ENCODE measurements at regions not wholly inside any gene's neighbourhood (a gene's known extent, or its start where the extent isn't known, plus 50 kb on each side); places are given as distances from the start of the nearest gene placed in this dataset.
A peak's percentile ranks its signal among the peaks of the same experiment; 100 is the strongest.
"Not testable (repeated sequence)": the region's sequence is repeated elsewhere in the genome, so short reads cannot be mapped to it uniquely, and the experiment has no call there.

DNA sequence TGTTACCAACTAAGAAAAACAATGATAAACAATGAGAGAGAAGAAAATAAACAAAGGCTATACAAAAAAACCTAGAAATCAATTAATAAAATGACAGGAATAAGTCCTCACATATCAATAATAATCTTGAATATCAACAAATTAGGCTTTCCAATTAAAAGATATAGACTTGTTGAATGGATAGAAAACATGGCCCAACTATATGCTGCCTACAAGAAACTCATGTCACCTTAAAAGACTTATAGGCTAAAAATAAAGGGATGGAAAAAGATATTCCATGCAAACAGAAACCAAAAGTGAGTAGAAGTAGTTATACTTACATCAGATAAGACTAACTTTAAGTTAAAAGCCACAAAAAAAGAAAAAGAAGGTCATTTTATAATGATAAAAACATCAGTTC is 183.9 kb downstream of the MYRFL start:
- Histone ChIP-seq H3K9ac (ENCODE audit: low read depth in 1 of 2, low read length in 2 of 2) (no peak overlapping the region), H3K27ac (ENCODE audit: low read depth, low read length) (no peak overlapping the region), H3K36me3 (ENCODE audit: control insufficient read depth in 1 of 2, insufficient read depth in 2 of 2, low read length in 2 of 2) (no peaks in the 10 kb centered on the region), H3K4me3 (ENCODE audit: low read depth in 1 of 2, low read length in 2 of 2) (no peak overlapping the region), H3K9me3 (ENCODE audit: control insufficient read depth in 1 of 2, low read length in 2 of 2) (peaks cover 4 to 8% of the 10 kb centered on the region in 2 donors), H3K27me3 (ENCODE audit: control insufficient read depth in 1 of 2, insufficient read depth in 2 of 2, low read length in 2 of 2) (no peaks in the 10 kb centered on the region), H3K4me1 (ENCODE audit: control insufficient read depth in 1 of 2, insufficient read depth in 2 of 2, low read length in 2 of 2) (no peaks in the 10 kb centered on the region)

DNA sequence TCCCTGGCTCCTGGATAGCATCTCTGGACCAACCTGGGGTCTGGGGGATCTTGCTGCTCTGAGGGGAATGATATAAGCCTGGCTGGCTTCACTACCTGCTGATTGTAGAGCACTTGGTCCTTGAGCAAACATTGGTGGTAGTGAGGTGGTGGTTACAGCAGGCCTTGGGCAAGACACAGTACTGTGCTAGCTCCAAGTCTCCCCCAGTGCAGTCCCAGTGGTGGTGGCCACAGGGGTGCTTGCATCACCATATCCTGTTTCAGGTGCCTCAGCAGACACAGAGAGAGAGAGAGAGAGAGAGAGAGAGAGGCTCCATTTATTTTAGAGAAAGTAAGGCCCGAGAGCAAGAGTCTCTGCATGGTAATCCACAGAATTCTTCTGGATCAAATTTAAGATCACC is 186.3 kb downstream of the MYRFL start:
- no peak overlapping the region for H3K27ac ChIP-seq (ENCODE audit: low read depth, low read length)
- no peak overlapping the region for H3K9ac ChIP-seq (ENCODE audit: low read depth in 1 of 2, low read length in 2 of 2)
- peaks cover 4 to 8% of the 10 kb centered on the region in 2 donors for H3K9me3 ChIP-seq (ENCODE audit: control insufficient read depth in 1 of 2, low read length in 2 of 2)
- H3K4me3 ChIP-seq (ENCODE audit: low read depth in 1 of 2, low read length in 2 of 2), result no peak overlapping the region
- H3K36me3 ChIP-seq (ENCODE audit: control insufficient read depth in 1 of 2, insufficient read depth in 2 of 2, low read length in 2 of 2), result no peaks in the 10 kb centered on the region
- no peaks in the 10 kb centered on the region for H3K27me3 ChIP-seq (ENCODE audit: control insufficient read depth in 1 of 2, insufficient read depth in 2 of 2, low read length in 2 of 2)
- H3K4me1 ChIP-seq (ENCODE audit: control insufficient read depth in 1 of 2, insufficient read depth in 2 of 2, low read length in 2 of 2), result no peaks in the 10 kb centered on the region

DNA sequence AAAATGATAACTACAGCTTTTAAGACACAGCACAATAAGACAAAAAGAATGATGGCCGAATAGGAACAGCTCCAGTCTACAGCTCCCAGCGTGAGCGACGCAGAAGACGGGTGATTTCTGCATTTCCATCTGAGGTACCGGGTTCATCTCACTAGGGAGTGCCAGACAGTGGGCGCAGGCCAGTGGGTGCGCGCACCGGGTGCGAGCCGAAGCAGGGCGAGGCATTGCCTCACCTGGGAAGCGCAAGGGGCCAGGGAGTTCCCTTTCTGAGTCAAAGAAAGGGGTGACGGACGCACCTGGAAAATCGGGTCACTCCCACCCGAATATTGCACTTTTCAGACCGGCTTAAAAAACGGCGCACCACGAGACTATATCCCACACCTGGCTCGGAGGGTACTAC is 188.0 kb downstream of the MYRFL start:
- H3K27ac ChIP-seq (ENCODE audit: low read depth, low read length); H3K36me3 ChIP-seq (ENCODE audit: control insufficient read depth in 1 of 2, insufficient read depth in 2 of 2, low read length in 2 of 2); H3K9ac ChIP-seq (ENCODE audit: low read depth in 1 of 2, low read length in 2 of 2); H3K27me3 ChIP-seq (ENCODE audit: control insufficient read depth in 1 of 2, insufficient read depth in 2 of 2, low read length in 2 of 2); H3K4me1 ChIP-seq (ENCODE audit: control insufficient read depth in 1 of 2, insufficient read depth in 2 of 2, low read length in 2 of 2); H3K9me3 ChIP-seq (ENCODE audit: control insufficient read depth in 1 of 2, low read length in 2 of 2): not testable (repeated sequence)
- peak overlapping the region in 1 of 2 donors; percentile 45 for H3K4me3 ChIP-seq (ENCODE audit: low read depth in 1 of 2, low read length in 2 of 2)

DNA sequence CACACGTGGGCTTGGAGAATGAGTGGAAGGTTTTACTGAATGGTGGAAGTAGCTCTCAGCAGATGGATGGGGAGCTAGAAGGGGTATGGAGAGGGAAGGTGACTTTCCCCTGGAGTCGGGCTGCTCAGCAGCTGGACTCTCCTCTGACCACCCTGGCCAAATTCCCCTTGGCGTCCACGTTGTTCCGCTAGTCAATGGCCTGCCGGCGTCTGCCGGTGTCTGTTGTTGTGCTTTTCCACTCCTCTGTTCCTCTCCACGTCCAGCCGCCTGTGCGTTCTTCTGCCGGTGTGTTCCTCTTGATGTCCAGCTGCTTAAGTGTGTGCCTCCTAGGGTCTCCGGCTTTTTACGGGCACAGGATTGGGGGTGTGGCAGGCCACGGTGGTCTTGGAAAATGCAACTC is 203.5 kb downstream of the MYRFL start:
- no peak overlapping the region for H3K27ac ChIP-seq (ENCODE audit: low read depth, low read length)
- H3K9me3 ChIP-seq (ENCODE audit: control insufficient read depth in 1 of 2, low read length in 2 of 2), result no peaks in the 10 kb centered on the region
- H3K36me3 ChIP-seq (ENCODE audit: control insufficient read depth in 1 of 2, insufficient read depth in 2 of 2, low read length in 2 of 2), result no peaks in the 10 kb centered on the region
- no peak overlapping the region for H3K4me3 ChIP-seq (ENCODE audit: low read depth in 1 of 2, low read length in 2 of 2)
- no peaks in the 10 kb centered on the region for H3K4me1 ChIP-seq (ENCODE audit: control insufficient read depth in 1 of 2, insufficient read depth in 2 of 2, low read length in 2 of 2)
- H3K9ac ChIP-seq (ENCODE audit: low read depth in 1 of 2, low read length in 2 of 2), result no peak overlapping the region
- no peaks in the 10 kb centered on the region for H3K27me3 ChIP-seq (ENCODE audit: control insufficient read depth in 1 of 2, insufficient read depth in 2 of 2, low read length in 2 of 2)

GRCh38 chr12:70028918-70029317 is 203.9 kb downstream of the MYRFL start:
- H3K36me3 ChIP-seq (ENCODE audit: control insufficient read depth in 1 of 2, insufficient read depth in 2 of 2, low read length in 2 of 2), result no peaks in the 10 kb centered on the region
- no peak overlapping the region for H3K9ac ChIP-seq (ENCODE audit: low read depth in 1 of 2, low read length in 2 of 2)
- H3K9me3 ChIP-seq (ENCODE audit: control insufficient read depth in 1 of 2, low read length in 2 of 2), result no peaks in the 10 kb centered on the region
- no peak overlapping the region for H3K27ac ChIP-seq (ENCODE audit: low read depth, low read length)
- no peaks in the 10 kb centered on the region for H3K27me3 ChIP-seq (ENCODE audit: control insufficient read depth in 1 of 2, insufficient read depth in 2 of 2, low read length in 2 of 2)
- H3K4me1 ChIP-seq (ENCODE audit: control insufficient read depth in 1 of 2, insufficient read depth in 2 of 2, low read length in 2 of 2), result no peaks in the 10 kb centered on the region
- H3K4me3 ChIP-seq (ENCODE audit: low read depth in 1 of 2, low read length in 2 of 2), result no peak overlapping the region

DNA sequence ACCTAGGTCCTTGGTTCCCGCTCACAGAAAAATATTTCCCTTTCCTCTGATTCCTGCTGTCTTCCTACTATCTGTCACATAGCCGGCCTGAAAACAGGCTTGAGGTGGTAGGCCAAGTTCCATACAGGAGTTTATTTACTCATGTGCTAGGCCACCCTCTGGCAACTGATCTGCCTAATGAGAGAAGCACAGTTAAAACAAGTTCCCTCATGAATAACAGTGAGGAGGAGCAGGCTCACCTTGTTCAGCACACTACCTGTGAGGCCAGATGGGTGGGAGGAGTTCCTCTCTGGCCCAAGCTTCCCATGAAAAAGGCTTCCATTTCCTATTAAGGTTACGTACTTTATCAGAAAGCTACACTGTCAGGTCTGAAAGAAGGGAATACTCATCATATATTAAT is 206.0 kb downstream of the MYRFL start:
- Histone ChIP-seq H3K27ac (ENCODE audit: low read depth, low read length) (no peak overlapping the region), H3K36me3 (ENCODE audit: control insufficient read depth in 1 of 2, insufficient read depth in 2 of 2, low read length in 2 of 2) (no peaks in the 10 kb centered on the region)

DNA sequence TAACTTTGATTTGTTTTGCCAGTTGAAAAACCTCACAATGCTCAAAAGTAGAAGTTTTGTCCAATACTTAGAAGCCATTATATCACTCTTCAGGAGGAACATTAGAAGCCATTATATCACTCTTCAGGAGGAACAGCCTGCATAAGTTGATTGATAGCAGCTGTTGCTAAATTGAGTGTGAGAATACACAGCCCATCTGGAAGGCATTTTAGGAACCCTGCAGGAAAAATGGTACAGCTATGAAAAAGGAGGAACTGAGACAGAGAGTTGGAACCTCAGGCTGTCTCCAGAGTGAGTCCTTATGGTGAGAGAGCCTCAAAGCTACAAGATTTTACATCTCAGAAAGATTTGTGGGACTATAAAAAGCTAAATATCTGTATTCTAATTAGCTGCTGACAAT is 207.0 kb downstream of the MYRFL start:
- no peak overlapping the region for H3K27ac ChIP-seq (ENCODE audit: low read depth, low read length)
- H3K36me3 ChIP-seq (ENCODE audit: control insufficient read depth in 1 of 2, insufficient read depth in 2 of 2, low read length in 2 of 2), result no peaks in the 10 kb centered on the region
- no peaks in the 10 kb centered on the region for H3K27me3 ChIP-seq (ENCODE audit: control insufficient read depth in 1 of 2, insufficient read depth in 2 of 2, low read length in 2 of 2)

More for the DNA sequence above, 206.0 kb downstream of the MYRFL start:
- H3K27me3 ChIP-seq (ENCODE audit: control insufficient read depth in 1 of 2, insufficient read depth in 2 of 2, low read length in 2 of 2), result no peaks in the 10 kb centered on the region
- H3K9me3 ChIP-seq (ENCODE audit: control insufficient read depth in 1 of 2, low read length in 2 of 2), result no peaks in the 10 kb centered on the region
- no peak overlapping the region for H3K9ac ChIP-seq (ENCODE audit: low read depth in 1 of 2, low read length in 2 of 2)
- no peak overlapping the region for H3K4me3 ChIP-seq (ENCODE audit: low read depth in 1 of 2, low read length in 2 of 2)
- no peaks in the 10 kb centered on the region for H3K4me1 ChIP-seq (ENCODE audit: control insufficient read depth in 1 of 2, insufficient read depth in 2 of 2, low read length in 2 of 2)

DNA sequence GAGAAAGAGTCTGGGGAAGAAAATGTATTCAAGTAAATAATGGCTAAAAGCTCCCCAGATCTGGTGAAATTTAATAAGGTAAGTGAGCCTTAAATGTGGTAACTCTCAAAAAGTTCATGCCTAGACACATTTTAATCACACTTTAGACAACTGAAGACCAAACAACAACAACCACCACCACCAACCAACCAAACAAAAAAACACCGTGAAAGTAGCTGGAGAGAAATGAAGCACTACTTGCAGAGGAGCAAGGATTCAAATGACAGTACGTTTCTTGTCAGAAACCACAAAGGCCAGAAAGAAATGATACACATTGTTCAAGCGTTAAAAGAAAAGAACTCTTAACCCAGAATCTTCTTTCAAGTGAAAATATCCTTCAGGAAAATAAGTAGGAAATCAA is 208.3 kb downstream of the MYRFL start:
- Histone ChIP-seq H3K27ac (ENCODE audit: low read depth, low read length) (no peak overlapping the region), H3K4me3 (ENCODE audit: low read depth in 1 of 2, low read length in 2 of 2) (no peak overlapping the region), H3K36me3 (ENCODE audit: control insufficient read depth in 1 of 2, insufficient read depth in 2 of 2, low read length in 2 of 2) (no peaks in the 10 kb centered on the region), H3K9me3 (ENCODE audit: control insufficient read depth in 1 of 2, low read length in 2 of 2) (no peaks in the 10 kb centered on the region), H3K9ac (ENCODE audit: low read depth in 1 of 2, low read length in 2 of 2) (no peak overlapping the region), H3K27me3 (ENCODE audit: control insufficient read depth in 1 of 2, insufficient read depth in 2 of 2, low read length in 2 of 2) (no peaks in the 10 kb centered on the region), H3K4me1 (ENCODE audit: control insufficient read depth in 1 of 2, insufficient read depth in 2 of 2, low read length in 2 of 2) (no peaks in the 10 kb centered on the region)

More for the DNA sequence above, 207.0 kb downstream of the MYRFL start:
- Histone ChIP-seq H3K4me1 (ENCODE audit: control insufficient read depth in 1 of 2, insufficient read depth in 2 of 2, low read length in 2 of 2) (no peaks in the 10 kb centered on the region), H3K4me3 (ENCODE audit: low read depth in 1 of 2, low read length in 2 of 2) (no peak overlapping the region), H3K9me3 (ENCODE audit: control insufficient read depth in 1 of 2, low read length in 2 of 2) (no peaks in the 10 kb centered on the region), H3K9ac (ENCODE audit: low read depth in 1 of 2, low read length in 2 of 2) (no peak overlapping the region)

GRCh38 chr12:70040141-70040540 is 203.1 kb upstream of the CNOT2 start:
- peaks cover 3 to 10% of the 10 kb centered on the region in 2 donors for H3K4me1 ChIP-seq (ENCODE audit: control insufficient read depth in 1 of 2, insufficient read depth in 2 of 2, low read length in 2 of 2)
- no peaks in the 10 kb centered on the region for H3K9me3 ChIP-seq (ENCODE audit: control insufficient read depth in 1 of 2, low read length in 2 of 2)
- no peak overlapping the region for H3K4me3 ChIP-seq (ENCODE audit: low read depth in 1 of 2, low read length in 2 of 2)
- H3K9ac ChIP-seq (ENCODE audit: low read depth in 1 of 2, low read length in 2 of 2), result no peak overlapping the region
- H3K27me3 ChIP-seq (ENCODE audit: control insufficient read depth in 1 of 2, insufficient read depth in 2 of 2, low read length in 2 of 2), result no peaks in the 10 kb centered on the region
- H3K36me3 ChIP-seq (ENCODE audit: control insufficient read depth in 1 of 2, insufficient read depth in 2 of 2, low read length in 2 of 2), result no peaks in the 10 kb centered on the region
- no peak overlapping the region for H3K27ac ChIP-seq (ENCODE audit: low read depth, low read length)

GRCh38 chr12:70042675-70043074 is 200.6 kb upstream of the CNOT2 start:
- Histone ChIP-seq H3K36me3 (ENCODE audit: control insufficient read depth in 1 of 2, insufficient read depth in 2 of 2, low read length in 2 of 2) (no peaks in the 10 kb centered on the region), H3K27me3 (ENCODE audit: control insufficient read depth in 1 of 2, insufficient read depth in 2 of 2, low read length in 2 of 2) (no peaks in the 10 kb centered on the region), H3K27ac (ENCODE audit: low read depth, low read length) (no peak overlapping the region), H3K9ac (ENCODE audit: low read depth in 1 of 2, low read length in 2 of 2) (no peak overlapping the region), H3K9me3 (ENCODE audit: control insufficient read depth in 1 of 2, low read length in 2 of 2) (no peaks in the 10 kb centered on the region), H3K4me3 (ENCODE audit: low read depth in 1 of 2, low read length in 2 of 2) (no peak overlapping the region), H3K4me1 (ENCODE audit: control insufficient read depth in 1 of 2, insufficient read depth in 2 of 2, low read length in 2 of 2) (peaks cover 3 to 16% of the 10 kb centered on the region in 2 donors)

DNA sequence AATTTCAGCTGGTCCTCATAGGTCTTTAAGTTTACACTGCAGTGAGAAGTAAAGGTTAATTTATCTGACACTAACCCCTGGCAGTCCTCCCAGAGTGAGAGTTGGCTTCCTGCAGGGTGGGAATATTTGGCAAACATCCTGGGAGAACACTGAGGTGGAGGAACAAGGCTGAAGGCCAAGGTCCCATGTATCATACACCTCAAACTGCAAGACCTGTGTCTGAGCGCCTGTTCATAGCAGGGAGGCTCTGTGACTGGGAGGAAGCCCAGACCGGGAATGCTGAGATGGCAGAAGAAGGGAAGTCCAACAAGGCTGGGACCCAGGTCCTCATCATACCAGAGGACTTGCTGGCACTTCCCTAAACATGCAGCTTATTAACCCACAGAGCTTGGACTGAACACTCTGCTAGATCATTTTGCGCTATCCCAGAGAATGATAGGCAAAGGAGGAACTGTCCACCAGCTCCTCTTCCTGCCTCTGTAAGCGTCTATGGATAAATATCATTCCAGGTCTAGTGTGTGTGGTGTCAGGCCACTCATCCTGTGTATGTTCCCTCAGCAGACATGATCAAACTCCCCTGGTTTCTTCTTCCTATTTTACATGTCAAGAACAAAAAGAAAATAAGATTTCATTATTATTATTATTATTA is 199.6 kb upstream of the CNOT2 start:
- no peaks in the 10 kb centered on the region for H3K9me3 ChIP-seq (ENCODE audit: control insufficient read depth in 1 of 2, low read length in 2 of 2)
- H3K4me3 ChIP-seq (ENCODE audit: low read depth in 1 of 2, low read length in 2 of 2), result no peak overlapping the region
- no peak overlapping the region for H3K27ac ChIP-seq (ENCODE audit: low read depth, low read length)
- no peaks in the 10 kb centered on the region for H3K27me3 ChIP-seq (ENCODE audit: control insufficient read depth in 1 of 2, insufficient read depth in 2 of 2, low read length in 2 of 2)
- H3K9ac ChIP-seq (ENCODE audit: low read depth in 1 of 2, low read length in 2 of 2), result no peak overlapping the region
- H3K36me3 ChIP-seq (ENCODE audit: control insufficient read depth in 1 of 2, insufficient read depth in 2 of 2, low read length in 2 of 2), result no peaks in the 10 kb centered on the region
- H3K4me1 ChIP-seq (ENCODE audit: control insufficient read depth in 1 of 2, insufficient read depth in 2 of 2, low read length in 2 of 2), result peaks cover 3 to 16% of the 10 kb centered on the region in 2 donors
